ENCODE measurements at regions not wholly inside any gene's neighbourhood (a gene's known extent, or its start where the extent isn't known, plus 50 kb on each side); places are given as distances from the start of the nearest gene placed in this dataset.
"Not testable (repeated sequence)": the region's sequence is repeated elsewhere in the genome, so short reads cannot be mapped to it uniquely, and the experiment has no call there.

DNA sequence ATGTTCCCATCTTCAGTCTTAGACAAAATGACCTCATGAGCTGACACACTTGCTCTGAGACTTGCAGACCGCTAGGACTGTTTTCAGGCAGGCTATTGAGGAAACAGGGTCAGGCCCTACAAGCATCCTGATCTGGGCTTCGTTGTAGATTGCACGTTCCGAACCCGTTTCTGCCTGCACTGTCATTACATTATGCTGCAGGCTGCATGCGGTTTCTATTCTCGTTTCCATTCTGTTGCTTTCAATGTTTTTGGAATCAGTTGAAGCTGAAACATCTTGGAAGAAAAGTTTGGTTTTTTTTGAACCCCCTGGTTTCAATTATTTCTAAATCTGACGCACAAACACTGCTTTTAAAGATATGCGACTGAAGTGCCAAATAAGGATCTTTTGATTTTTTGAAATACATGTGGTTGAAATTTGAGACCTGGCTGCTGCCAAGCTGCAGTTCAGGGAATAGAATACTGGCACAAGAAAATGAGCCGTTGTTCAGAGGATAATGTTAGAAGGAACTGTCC, 716.1 kb upstream of the INTU start:
- no peak for DNase-seq (ENCODE audit: low read depth in 2 of 2)

DNA sequence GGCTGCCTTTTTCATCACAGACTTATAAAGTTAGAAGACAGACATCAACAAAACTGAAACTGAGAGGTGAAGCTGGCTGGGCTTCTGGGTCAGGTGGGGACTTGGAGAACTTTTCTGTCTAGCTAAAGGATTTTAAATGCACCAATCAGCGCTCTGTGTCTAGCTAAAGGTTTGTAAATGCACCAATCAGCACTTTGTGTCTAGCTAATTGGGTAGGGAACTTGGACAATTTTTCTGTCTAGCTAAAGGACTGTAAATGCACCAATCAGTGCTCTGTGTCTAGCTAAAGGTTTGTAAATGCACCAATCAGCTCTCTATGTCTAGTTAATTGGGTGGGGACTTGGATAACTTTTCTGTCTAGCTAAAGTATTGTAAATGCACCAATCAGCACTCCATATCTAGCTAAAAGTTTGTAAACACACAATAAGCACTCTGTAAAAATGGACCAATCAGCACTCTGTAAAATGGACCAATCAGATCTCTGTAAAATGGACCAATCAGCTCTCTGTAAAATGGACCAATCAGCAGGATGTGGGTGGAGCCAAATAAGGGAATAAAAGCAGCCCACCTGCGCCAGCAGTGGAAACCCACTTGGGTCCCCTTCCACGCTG, 710.3 kb upstream of the INTU start:
- not testable (repeated sequence) for DNase-seq (ENCODE audit: low read depth in 2 of 2)

GRCh38 chr4:126924237-126924636, 708.5 kb upstream of the INTU start:
- DNase-seq (ENCODE audit: low read depth in 2 of 2): no peak

DNA sequence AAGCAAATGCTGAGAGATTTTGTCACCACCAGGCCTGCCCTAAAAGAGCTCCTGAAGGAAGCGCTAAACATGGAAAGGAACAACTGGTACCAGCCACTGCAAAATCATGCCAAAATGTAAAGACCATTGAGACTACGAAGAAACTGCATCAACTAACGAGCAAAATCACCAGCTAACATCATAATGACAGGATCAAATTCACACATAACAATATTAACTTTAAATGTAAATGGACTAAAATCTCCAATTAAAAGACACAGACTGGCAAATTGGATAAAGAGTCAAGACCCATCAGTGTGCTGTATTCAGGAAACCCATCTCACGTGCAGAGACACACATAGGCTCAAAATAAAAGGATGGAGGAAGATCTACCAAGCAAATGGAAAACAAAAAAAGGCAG, 702.7 kb upstream of the INTU start:
- DNase-seq (ENCODE audit: low read depth in 2 of 2): not testable (repeated sequence)

DNA sequence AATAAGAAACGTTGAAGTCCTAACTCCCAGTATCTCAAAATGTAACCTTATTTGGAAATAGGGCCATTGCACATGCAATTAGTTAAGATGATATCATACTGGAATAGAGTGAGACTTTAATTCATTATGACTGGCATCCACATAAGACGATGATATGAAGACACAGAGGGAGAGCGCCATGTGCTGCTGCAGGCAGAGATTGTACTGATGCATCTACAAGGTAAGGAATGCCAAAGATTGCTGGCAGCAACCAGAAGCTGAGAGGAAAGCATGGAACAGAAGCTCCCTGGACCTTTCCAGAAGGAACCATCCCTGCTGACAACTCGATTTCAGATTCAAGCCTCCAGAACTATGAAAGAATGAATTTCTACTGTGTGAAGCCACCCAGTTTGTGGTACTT, 697.0 kb upstream of the INTU start:
- DNase-seq (ENCODE audit: low read depth in 2 of 2): no peak

DNA sequence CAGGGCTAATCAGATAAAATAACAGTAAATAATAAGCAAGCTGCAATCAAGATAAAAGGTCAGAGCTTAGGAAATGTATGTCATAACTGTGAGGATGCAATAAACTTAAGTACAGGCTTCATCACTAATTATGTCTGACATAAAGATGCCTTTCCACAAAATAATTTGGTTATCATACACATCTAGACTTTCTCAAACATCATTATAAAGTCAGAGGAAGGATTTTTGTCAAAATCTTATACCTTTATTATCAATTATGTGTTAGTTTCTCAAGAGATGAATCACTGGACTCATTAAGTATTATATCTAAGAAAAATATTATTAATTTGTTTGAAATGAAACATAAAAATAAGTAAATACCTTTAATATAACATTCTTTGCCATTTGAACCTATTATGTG, 695.4 kb upstream of the INTU start:
- DNase-seq (ENCODE audit: low read depth in 2 of 2): no peak

- DNase-seq (ENCODE audit: low read depth in 2 of 2): no peak
Observed at GRCh38 chr4:126937846-126938422, 694.8 kb upstream of the INTU start.

DNA sequence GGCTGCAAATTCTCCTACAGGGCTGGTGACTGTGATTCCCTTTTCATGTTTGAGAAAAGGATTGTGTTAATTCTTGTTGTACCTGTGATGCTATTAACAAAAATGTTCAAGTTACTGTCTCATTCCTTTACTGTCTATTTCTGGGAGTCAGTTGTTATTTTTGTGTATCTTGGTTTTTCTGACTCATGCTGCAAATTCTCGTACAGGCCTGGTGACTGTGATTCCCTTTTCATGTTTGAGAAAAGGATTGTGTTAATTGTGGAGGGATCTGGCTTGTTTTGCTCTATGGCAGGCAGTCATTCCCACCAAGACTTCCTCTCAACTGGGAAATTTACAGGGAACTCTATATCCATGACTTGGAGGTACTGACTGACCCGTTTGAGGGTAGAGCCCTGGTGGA, 693.4 kb upstream of the INTU start:
- no peak for DNase-seq (ENCODE audit: low read depth in 2 of 2)

GRCh38 chr4:126947536-126947935, 685.2 kb upstream of the INTU start:
- DNase-seq (ENCODE audit: low read depth in 2 of 2): no peak

- no peak for DNase-seq (ENCODE audit: low read depth in 2 of 2)
Observed at GRCh38 chr4:126954537-126955291, 678.0 kb upstream of the INTU start.

DNA sequence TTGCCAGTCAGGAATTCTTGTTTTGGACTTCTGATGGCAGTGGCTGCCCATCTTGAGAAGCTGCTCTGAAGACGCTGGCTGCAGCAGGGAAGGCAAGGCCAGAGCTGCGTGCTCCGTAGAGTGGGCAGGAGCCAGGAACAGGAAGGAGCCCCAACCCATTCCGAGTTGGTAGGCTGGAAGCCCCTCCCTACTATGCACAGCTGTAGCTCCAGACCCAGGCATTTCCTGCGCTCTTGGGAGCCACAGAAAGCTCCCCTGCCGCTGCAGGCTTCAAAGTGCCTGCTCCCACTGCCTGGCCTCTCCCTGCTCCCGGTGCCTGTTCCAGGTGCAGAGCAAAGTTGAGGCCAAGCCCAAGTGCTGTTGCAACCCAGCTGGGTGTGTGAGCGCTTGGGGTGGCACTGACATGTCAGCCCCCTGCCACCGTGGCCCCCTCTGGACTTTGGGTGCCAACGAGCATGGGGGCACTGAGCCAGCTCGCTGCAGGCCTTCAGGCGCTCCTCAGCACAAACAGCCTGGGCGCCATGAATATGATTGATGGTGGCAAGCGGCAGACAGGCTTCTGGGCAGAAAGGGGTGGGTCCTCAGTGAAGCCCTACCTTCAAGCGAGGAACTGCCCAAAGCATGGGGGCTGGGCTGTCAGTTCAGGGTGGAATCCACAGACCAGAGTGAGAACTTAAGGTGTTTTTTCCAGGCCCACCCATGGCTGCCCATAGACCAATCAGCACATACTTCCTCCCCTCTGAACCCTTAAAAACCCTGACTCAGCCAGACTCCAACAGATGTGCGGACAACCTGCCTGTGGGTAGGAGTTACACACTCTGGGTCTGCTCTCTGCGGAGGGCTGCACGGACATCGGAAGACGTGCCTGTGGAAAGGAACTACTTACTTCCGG, 677.2 kb upstream of the INTU start:
- no peak for DNase-seq (ENCODE audit: low read depth in 2 of 2)

- no peak for DNase-seq (ENCODE audit: low read depth in 2 of 2)
Observed at GRCh38 chr4:126956184-126956897, 676.4 kb upstream of the INTU start.

GRCh38 chr4:126957556-126957955, 675.2 kb upstream of the INTU start:
- DNase-seq (ENCODE audit: low read depth in 2 of 2): no peak

DNA sequence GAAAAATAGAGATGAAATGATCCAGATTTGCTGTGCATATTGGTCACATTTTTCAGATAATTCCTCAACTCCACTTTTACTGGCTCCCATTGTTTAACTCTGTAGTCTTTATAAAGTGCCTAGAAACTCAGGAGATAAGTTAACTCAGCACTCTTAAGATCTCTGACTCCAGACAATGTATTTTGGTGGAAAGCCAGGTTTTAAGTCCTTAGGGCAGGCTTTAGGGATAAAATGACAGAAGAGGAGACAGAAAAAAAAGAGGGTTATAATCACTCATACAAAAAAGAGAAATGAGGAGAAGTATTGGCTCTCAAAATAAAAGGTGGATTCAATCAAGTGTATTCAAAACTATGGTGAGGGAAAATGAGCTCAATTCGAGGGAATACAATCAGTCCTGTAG, 674.8 kb upstream of the INTU start:
- DNase-seq (ENCODE audit: low read depth in 2 of 2): no peak

- no peak for DNase-seq (ENCODE audit: low read depth in 2 of 2)
Observed at GRCh38 chr4:126958482-126958881, 674.3 kb upstream of the INTU start.

GRCh38 chr4:126959056-126959745, 673.6 kb upstream of the INTU start:
- DNase-seq (ENCODE audit: low read depth in 2 of 2): no peak

DNA sequence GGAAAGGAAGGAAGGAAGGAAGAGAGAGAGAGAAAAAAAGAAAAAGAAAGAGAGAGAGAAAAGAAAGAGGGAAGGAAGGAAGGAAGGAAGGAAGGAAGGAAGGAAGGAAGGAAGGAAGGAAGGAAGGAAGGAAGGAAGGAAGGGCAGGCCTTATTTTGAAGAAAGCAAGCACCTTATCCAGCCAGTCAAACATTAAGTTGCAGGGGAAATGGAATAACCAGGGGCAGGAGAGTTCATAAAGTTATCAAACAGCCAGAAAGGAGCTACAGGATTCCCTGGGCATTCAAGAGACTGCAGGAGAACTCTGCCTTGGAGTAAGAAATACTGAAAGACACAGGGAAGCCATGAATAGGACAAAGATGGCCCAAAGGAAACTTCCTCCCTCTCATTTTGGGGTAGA, 672.0 kb upstream of the INTU start:
- DNase-seq (ENCODE audit: low read depth in 2 of 2): no peak

DNA sequence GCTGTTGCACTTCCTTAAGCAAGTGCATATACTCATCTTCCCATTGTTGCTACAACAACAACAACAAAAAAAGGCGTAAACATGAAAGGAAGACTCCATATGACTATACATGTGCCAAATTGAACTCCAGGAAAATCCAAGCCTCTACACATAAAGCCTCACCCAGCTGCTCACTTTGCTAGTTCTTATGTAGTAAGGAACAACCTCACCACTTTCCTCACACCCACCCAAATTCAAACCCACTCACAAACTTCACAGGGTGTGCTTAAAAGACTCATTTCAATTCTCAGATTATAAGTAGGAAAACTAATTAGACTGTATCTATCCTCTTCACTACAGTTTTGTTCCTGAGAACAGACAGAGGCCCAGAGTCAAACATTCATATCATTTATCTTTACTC, 671.1 kb upstream of the INTU start:
- no peak for DNase-seq (ENCODE audit: low read depth in 2 of 2)

DNA sequence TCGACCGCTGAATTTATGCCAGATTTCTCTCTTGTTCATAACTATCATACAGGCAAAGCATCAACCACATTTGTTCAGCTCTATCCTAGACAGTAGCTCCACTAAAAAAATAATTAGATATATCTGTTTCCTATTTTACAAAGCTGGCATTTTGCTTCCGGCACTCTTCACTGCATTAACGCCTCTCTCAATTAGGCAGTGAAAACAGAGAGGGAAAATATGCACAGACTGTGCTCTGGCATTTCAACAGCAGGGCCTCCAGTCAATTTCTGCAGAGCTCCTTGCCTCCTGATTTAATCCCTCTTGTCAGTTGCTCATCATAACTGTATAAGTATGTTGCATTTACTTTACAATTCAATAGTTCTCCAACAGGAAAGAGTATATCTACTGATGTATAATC, 666.9 kb upstream of the INTU start:
- no peak for DNase-seq (ENCODE audit: low read depth in 2 of 2)

GRCh38 chr4:126969360-126970235, 663.2 kb upstream of the INTU start:
- DNase-seq (ENCODE audit: low read depth in 2 of 2): no peak
